RWPE1 (cell line): ENCODE measurements at regions not wholly inside any gene's neighbourhood (a gene's known extent, or its start where the extent isn't known, plus 50 kb on each side); places are given as distances from the start of the nearest gene placed in this dataset.

Experiments used
- CTCF ChIA-PET: fragments of 350-600 bp; sonication (Branson Sonifier 250); formaldehyde crosslinking; extraction: SDS; loops from one replicate; lab custom pipeline; 2021; lab: Yijun Ruan, JAX
- POLR2A ChIA-PET: fragments of 400-600 bp; formaldehyde crosslinking; extraction: SDS; loops from one replicate; lab custom pipeline; 2020; ENCODE audit warnings: antibody characterized with exemption; ENCODE audit not compliant: low non-redundant PET; lab: Yijun Ruan, JAX
- DNase-seq: peaks from one replicate; pipeline ENCODE4 v3.0.0; 2012; ENCODE audit warnings: low spot score
- H3K27ac ChIP-seq: fragments of 450-650 bp; 2 replicates; pipeline ENCODE4 v1.5.1; 2017
- TF ChIP-seq, protein P1 (sequence below): fragments of 450-650 bp; conservative IDR thresholded peaks from 2 replicates; pipeline ENCODE4 v1.5.1; 2017; ENCODE audit warnings: low read depth, mild to moderate bottlenecking

DNA sequence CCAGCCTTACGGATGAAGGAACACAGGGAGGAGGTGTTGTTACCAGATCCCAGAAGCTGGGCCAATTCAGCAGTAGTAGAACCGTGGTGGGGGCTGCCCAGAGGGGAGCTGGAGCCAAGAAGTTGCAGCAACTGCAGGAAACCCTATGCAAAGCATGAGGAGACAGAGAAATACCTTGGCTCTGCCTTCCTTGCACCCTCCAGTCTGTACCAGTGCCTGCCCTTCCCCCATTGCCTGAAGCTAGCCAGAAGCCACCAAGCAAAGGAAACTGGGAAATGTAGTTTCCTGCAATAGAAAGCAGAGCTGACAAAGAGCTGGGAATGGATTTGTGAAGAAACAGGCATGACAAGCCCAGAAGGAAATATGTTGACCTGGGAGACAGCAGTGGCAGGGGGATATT is 108.7 kb upstream of the FUNDC1 start:
- no peak overlapping the region for H3K27ac ChIP-seq
- TF ChIP-seq, protein P1, sequence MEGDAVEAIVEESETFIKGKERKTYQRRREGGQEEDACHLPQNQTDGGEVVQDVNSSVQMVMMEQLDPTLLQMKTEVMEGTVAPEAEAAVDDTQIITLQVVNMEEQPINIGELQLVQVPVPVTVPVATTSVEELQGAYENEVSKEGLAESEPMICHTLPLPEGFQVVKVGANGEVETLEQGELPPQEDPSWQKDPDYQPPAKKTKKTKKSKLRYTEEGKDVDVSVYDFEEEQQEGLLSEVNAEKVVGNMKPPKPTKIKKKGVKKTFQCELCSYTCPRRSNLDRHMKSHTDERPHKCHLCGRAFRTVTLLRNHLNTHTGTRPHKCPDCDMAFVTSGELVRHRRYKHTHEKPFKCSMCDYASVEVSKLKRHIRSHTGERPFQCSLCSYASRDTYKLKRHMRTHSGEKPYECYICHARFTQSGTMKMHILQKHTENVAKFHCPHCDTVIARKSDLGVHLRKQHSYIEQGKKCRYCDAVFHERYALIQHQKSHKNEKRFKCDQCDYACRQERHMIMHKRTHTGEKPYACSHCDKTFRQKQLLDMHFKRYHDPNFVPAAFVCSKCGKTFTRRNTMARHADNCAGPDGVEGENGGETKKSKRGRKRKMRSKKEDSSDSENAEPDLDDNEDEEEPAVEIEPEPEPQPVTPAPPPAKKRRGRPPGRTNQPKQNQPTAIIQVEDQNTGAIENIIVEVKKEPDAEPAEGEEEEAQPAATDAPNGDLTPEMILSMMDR = no peak
- DNase-seq = no peak
- POLR2A ChIA-PET = no interaction called here
- CTCF ChIA-PET = no interaction called here

DNA sequence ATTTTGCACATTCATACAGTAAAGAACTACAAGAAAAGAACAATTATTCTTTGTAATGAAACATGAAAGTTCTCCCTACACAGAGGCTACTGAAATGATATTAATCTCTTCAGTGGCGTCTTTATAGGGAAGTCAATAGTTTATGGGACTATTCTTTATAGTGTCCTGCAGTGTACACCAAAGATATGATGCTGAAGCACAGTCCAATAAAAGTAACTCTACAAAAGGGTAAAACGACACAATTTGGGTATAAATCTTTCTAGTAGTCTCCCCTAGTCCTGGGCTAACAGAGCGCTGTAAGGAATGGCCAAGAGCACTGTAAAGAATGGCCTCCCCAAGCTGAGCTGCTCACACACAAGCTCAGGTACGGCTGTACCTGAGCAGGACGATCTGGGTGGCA is 101.1 kb upstream of the FUNDC1 start:
- TF ChIP-seq, protein P1 = no peak
- CTCF ChIA-PET = no interaction called here

DNA sequence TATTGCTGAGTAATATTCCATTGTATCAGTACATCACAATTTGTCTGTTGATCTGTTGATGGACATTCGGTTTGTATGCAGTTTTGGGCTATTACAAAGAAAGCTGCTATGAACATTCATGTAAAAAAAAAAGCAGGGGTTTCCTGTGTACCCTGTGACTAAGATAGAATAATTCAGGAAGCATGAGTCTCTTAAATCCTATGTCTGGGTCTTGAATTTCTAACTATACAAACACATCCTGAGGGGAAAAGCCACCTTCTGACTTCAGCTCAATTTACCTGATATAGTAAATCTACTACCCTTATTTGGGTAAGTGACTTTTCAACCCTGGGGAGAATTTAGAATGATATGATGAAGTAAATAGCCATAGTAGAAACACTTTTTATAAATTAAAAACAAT is 94.6 kb upstream of the FUNDC1 start:
- POLR2A ChIA-PET = no interaction called here
- CTCF ChIA-PET = no interaction called here
- H3K27ac ChIP-seq = no peak overlapping the region
- no peak for DNase-seq
- TF ChIP-seq, protein P1 = no peak

More for the DNA sequence above, 101.1 kb upstream of the FUNDC1 start:
- POLR2A ChIA-PET = no interaction called here
- DNase-seq = no peak
- no peak overlapping the region for H3K27ac ChIP-seq

DNA sequence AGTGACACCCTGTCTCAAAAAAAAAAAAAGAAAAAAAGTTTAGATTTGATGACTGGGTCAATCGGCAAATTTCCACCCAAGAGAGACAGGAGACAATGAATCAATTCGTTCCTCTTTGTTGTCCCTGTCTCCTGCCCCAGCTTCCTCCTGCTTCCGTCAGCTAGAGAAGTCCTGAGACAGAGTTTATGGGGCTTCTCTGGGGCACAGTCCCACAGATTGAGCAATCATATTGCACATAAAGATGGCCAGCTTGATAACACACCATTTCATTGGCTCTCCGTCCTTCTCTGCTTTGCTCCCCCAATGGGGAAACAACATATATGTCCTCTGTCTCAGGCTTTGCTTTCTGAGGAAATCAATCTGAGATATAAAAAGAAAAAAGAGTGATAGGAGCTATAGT is 78.4 kb upstream of the FUNDC1 start:
- CTCF ChIA-PET = no interaction called here
- no peak for DNase-seq
- TF ChIP-seq, protein P1 = no peak
- POLR2A ChIA-PET = interaction anchor here (0.6 kb wide), 1 partner anchor 78 kb away, joined by 3 read pairs; no protein-coding TSS in a partner anchor
- no peak overlapping the region for H3K27ac ChIP-seq

DNA sequence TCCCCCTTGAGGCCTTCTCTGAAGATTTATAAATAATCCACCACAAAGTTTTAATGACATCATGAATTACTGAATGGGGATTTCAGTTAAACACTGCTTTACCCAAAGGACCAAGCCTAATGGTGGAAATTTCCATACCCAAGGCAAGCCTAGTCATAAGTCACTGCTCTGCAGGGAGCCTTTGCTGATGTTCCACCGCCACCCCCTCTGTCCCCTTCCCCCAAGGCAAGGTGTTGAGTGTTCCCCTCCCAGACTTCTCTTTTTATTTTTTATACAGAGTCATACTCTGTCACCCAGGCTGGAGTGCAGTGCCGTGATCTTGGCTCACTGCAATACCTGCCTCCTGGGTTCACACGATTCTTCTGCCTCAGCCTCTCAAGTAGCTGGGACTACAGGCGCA is 76.4 kb upstream of the FUNDC1 start:
- POLR2A ChIA-PET = no interaction called here
- CTCF ChIA-PET = no interaction called here
- no peak overlapping the region for H3K27ac ChIP-seq
- DNase-seq = no peak
- TF ChIP-seq, protein P1 = no peak

DNA sequence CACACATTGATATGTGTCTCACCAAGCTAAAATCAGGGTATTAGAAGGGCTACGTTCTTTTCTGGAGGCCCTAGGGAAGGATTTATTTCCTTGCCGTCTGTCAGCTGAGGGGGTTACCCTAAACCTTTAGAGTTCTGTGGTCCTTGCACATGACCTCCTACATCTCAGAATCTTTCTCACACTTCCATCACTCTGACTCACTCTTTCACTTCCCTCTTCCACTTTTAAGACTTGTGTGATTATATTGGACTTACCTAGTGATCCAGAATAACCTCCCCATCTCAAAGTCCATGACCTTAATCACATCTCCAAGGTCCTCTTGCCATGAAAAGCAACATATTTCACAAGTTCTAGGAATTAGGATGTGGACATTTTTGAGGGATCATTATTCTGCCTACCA is 53.6 kb upstream of the FUNDC1 start:
- no peak overlapping the region for H3K27ac ChIP-seq
- DNase-seq = no peak
- TF ChIP-seq, protein P1 = no peak
- ChIA-PET CTCF (no interaction called here), POLR2A (no interaction called here)
